Ishikawa (cell line): ENCODE measurements at regions not wholly inside any gene's neighbourhood (a gene's known extent, or its start where the extent isn't known, plus 50 kb on each side); places are given as distances from the start of the nearest gene placed in this dataset.

ENCODE experiments used
- CEBPB ChIP-seq: IDR thresholded peaks from 2 replicates; pipeline ENCODE4 v1.6.1; 2012
- CREB1 ChIP-seq: IDR thresholded peaks from 2 replicates; pipeline ENCODE4 v1.6.1; 2012; ENCODE audit warnings: low read depth
- EGR1 ChIP-seq: IDR thresholded peaks from 2 replicates; pipeline ENCODE4 v1.6.1; 2012
- EP300 ChIP-seq: IDR thresholded peaks from 2 replicates; pipeline ENCODE4 v1.6.1; 2012; ENCODE audit warnings: borderline replicate concordance
- FOXM1 ChIP-seq: IDR thresholded peaks from 2 replicates; pipeline ENCODE4 v1.6.1; 2012; ENCODE audit warnings: low read depth, borderline replicate concordance
- NFIC ChIP-seq: IDR thresholded peaks from 2 replicates; pipeline ENCODE4 v1.6.1; 2012
- RAD21 ChIP-seq: IDR thresholded peaks from 2 replicates; pipeline ENCODE4 v1.6.1; 2012; ENCODE audit warnings: low read depth
- TAF1 ChIP-seq: IDR thresholded peaks from 2 replicates; pipeline ENCODE4 v1.6.1; 2012; ENCODE audit warnings: low read depth, mild to moderate bottlenecking
- TCF12 ChIP-seq: IDR thresholded peaks from 2 replicates; pipeline ENCODE4 v1.6.1; 2012; ENCODE audit warnings: low read depth
- TEAD4 ChIP-seq: IDR thresholded peaks from 2 replicates; pipeline ENCODE4 v1.6.1; 2012
- YY1 ChIP-seq: IDR thresholded peaks from 2 replicates; pipeline ENCODE4 v1.6.1; 2012; ENCODE audit warnings: low read depth
- ZBTB7A ChIP-seq: IDR thresholded peaks from 2 replicates; pipeline ENCODE4 v1.6.1; 2012; ENCODE audit warnings: low read depth
- TF ChIP-seq, protein P1 (sequence below): IDR thresholded peaks from 2 replicates; pipeline ENCODE4 v1.6.1; 2012; ENCODE audit warnings: low read depth, mild to moderate bottlenecking
- TF ChIP-seq, protein P2 (sequence below): IDR thresholded peaks from 2 replicates; pipeline ENCODE4 v1.6.1; 2012
- TF ChIP-seq, protein P3 (sequence below): IDR thresholded peaks from 2 replicates; pipeline ENCODE4 v1.6.1; 2012

DNA sequence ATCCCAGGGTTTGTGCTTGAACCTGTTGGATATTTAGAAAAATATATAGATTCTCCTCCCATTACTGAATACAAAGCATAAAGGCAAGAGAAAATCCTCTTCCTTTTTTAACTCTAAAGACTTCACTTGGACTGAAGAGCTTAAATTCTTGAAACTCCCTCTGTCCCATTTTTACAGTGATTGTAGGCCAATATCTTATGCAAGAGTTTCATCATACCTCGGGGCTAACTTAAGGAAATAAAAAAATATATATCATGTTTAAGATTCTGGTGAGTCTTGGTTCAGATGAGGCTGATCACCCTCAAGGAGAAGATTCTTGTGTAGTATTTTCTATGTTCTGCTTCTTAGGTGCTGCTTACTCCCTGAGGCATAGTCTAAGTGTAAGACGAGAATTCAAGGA is 1449.6 kb downstream of the C4orf33 start:
- TF ChIP-seq CEBPB (no peak), ZBTB7A (no peak), EP300 (no peak), TCF12 (no peak)
- TF ChIP-seq, protein P1, sequence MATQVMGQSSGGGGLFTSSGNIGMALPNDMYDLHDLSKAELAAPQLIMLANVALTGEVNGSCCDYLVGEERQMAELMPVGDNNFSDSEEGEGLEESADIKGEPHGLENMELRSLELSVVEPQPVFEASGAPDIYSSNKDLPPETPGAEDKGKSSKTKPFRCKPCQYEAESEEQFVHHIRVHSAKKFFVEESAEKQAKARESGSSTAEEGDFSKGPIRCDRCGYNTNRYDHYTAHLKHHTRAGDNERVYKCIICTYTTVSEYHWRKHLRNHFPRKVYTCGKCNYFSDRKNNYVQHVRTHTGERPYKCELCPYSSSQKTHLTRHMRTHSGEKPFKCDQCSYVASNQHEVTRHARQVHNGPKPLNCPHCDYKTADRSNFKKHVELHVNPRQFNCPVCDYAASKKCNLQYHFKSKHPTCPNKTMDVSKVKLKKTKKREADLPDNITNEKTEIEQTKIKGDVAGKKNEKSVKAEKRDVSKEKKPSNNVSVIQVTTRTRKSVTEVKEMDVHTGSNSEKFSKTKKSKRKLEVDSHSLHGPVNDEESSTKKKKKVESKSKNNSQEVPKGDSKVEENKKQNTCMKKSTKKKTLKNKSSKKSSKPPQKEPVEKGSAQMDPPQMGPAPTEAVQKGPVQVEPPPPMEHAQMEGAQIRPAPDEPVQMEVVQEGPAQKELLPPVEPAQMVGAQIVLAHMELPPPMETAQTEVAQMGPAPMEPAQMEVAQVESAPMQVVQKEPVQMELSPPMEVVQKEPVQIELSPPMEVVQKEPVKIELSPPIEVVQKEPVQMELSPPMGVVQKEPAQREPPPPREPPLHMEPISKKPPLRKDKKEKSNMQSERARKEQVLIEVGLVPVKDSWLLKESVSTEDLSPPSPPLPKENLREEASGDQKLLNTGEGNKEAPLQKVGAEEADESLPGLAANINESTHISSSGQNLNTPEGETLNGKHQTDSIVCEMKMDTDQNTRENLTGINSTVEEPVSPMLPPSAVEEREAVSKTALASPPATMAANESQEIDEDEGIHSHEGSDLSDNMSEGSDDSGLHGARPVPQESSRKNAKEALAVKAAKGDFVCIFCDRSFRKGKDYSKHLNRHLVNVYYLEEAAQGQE: no peak

DNA sequence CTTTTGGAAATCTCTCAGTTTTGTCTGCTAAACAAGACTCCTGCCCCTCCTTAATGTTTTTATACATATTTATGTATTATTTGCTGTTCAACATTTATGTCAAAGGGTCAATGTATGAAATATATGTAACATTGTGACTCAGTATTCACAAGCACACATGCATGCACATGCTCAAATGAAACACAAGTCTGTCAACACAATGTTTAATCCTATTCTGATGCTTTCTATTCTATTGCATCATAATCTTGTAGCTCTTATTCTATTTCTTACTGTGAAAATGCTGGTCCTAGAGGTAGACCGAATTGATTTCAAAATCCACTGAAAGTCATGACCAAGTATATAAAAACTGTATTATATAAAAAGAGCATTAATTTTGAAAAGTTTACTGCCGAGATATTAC is 1463.3 kb downstream of the C4orf33 start:
- TF ChIP-seq TAF1 (no peak), RAD21 (no peak), ZBTB7A (no peak), EP300 (no peak), EGR1 (no peak), FOXM1 (no peak), CREB1 (no peak), TEAD4 (no peak), YY1 (no peak)
- TF ChIP-seq, protein P2, sequence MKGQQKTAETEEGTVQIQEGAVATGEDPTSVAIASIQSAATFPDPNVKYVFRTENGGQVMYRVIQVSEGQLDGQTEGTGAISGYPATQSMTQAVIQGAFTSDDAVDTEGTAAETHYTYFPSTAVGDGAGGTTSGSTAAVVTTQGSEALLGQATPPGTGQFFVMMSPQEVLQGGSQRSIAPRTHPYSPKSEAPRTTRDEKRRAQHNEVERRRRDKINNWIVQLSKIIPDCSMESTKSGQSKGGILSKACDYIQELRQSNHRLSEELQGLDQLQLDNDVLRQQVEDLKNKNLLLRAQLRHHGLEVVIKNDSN: no peak
- TF ChIP-seq, protein P3, sequence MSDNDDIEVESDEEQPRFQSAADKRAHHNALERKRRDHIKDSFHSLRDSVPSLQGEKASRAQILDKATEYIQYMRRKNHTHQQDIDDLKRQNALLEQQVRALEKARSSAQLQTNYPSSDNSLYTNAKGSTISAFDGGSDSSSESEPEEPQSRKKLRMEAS: no peak

DNA sequence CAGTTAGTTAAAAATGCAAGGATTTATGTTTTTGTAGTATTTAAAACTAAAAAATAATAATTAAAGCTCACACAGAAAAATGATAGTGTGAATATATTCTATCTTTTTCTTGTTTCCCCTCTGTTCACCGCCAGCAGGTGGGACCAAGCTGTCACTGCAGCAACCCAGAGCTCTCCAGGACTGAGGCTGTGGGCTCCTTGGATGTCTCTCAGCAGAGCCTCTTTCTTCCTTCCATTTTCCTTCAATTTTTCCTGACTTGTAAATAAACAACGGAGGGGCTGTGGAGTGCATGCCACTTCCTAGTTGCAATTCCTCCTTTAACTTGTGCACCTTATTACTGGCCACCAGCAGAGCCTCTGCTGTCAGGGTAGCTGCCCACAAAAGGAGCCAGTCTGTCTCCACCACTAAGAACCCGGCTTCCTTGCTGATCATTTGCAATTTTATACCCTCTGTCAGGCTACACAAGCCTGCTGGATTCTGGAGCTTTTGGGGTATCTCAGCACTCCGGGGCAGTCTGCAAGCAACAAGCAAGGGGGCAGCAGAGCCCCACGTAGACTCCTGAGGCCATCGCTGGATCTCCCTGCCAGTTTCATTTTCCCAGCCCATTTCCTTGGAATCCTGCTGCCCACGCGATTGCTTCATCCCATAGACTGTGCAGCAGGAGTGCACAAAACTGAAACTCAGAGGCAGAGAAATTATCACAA is 1467.4 kb downstream of the C4orf33 start:
- TF ChIP-seq CEBPB (peak; percentile 12; the same call in 1 of the 2 replicates), NFIC (no peak), RAD21 (peak; percentile 56), CREB1 (no peak)

DNA sequence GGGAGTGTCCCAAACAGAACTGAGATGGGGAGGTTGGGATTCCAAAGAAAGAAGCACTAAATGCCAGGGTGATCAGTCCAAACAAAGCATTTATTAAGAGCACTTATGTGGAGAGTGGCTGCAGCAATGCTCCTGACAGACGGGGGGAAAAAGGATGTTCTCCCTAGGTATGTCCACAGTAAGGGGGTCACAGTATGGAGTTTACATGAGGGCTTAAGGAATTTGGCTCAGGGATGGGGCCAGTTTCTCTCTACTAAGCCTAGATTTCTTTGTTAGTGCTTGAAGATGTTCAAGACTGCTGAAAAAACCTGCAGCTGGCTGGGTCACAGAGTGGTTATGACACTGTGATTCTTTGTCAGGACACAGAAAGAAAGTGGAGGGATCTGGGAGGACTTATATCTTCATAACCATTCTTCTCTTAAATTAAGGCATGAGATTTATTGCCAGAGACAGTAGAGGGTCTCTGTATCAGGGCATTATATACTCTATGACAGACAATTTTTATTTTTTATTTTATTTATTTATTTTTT is 1468.0 kb downstream of the C4orf33 start:
- TF ChIP-seq TCF12 (no peak), CEBPB (no peak), EGR1 (no peak), TAF1 (no peak), TEAD4 (no peak), ZBTB7A (no peak), CREB1 (no peak)
- TF ChIP-seq, protein P3: no peak

DNA sequence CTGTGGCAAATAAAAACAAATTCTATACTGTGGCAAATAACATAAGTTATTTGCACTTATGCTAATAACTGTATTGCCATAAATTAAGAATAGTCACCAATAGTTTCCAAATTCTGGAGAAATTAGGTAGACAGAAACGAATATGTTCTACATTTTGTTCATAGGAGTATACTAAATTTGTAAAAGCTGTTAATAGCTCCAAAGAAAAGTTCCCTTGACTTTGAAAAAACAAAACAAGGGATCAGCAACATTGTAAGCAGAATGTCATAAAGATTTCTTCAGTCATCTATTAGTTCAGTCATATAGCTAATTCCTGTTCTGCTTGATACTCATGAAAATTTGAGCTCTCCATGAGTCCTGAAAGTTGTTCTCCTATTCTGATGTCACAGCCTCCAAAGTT is 1472.8 kb downstream of the C4orf33 start:
- no peak for TF ChIP-seq EP300
- no peak for TF ChIP-seq CEBPB
- TF ChIP-seq CREB1: no peak

DNA sequence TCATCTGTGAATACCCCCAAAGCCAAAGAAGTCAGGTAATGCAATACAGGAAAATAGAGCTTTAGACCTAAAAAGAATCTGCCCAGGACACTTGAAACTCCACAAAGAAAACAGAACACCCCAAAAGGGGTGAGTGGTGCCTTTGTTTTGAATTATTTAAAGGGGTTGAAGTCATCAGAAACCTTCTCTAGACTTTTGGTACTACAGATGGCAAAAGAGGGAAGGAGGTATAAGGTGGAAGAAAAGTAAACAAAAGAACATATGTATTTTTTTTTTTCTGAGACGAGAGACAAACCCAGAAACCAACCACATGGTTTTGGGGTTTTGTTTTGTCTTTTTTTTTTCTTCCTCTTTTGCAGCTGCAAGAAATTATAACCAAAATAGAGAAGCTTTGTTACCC is 1477.8 kb downstream of the C4orf33 start:
- TF ChIP-seq TAF1 (no peak), TEAD4 (no peak), CREB1 (no peak), NFIC (no peak)
- TF ChIP-seq, protein P3: no peak

DNA sequence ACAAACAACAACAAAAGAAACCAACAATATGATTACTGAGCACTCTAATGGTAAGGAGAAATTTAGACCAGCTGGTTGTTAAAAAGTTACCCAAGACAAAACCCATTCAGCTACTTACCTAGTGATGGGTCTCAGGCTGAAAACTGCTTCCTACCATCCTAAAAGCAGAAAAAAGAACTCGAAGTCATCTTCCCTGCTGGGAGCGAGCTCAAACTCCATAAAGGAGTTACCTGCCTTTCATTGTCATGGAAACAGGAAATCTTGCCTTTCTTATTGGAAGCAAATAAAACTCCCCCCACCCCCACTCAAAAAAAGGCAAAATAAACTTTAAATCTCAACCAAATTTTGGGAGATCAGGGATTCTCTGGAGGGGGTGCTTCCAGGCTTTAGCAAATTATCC is 1478.3 kb downstream of the C4orf33 start:
- TF ChIP-seq ZBTB7A (no peak), RAD21 (no peak), CREB1 (no peak), EGR1 (no peak), EP300 (no peak), TEAD4 (no peak), TCF12 (no peak), NFIC (no peak), CEBPB (no peak), YY1 (no peak), TAF1 (no peak), FOXM1 (no peak)
- TF ChIP-seq, protein P2: no peak
- TF ChIP-seq, protein P1: no peak
- TF ChIP-seq, protein P3: no peak
